ENCODE measurements at regions not wholly inside any gene's neighbourhood (a gene's known extent, or its start where the extent isn't known, plus 50 kb on each side); places are given as distances from the start of the nearest gene placed in this dataset.
A peak's percentile ranks its signal among the peaks of the same experiment; 100 is the strongest.
"Not testable (repeated sequence)": the region's sequence is repeated elsewhere in the genome, so short reads cannot be mapped to it uniquely, and the experiment has no call there.

GRCh38 chr7:114085313-114085591, 166.4 kb upstream of the PPP1R3A start:
- TF ChIP-seq, protein P1, sequence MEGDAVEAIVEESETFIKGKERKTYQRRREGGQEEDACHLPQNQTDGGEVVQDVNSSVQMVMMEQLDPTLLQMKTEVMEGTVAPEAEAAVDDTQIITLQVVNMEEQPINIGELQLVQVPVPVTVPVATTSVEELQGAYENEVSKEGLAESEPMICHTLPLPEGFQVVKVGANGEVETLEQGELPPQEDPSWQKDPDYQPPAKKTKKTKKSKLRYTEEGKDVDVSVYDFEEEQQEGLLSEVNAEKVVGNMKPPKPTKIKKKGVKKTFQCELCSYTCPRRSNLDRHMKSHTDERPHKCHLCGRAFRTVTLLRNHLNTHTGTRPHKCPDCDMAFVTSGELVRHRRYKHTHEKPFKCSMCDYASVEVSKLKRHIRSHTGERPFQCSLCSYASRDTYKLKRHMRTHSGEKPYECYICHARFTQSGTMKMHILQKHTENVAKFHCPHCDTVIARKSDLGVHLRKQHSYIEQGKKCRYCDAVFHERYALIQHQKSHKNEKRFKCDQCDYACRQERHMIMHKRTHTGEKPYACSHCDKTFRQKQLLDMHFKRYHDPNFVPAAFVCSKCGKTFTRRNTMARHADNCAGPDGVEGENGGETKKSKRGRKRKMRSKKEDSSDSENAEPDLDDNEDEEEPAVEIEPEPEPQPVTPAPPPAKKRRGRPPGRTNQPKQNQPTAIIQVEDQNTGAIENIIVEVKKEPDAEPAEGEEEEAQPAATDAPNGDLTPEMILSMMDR (IDR thresholded peaks at IDR 0.05; ENCODE audit: borderline replicate concordance, insufficient read depth, low read depth, low read length), result no peak
- H3K4me3 ChIP-seq (ENCODE audit: low read depth, low read length), result peak overlapping the region; percentile 61

- H3K4me3 ChIP-seq (ENCODE audit: low read depth, low read length), result peak overlapping the region; percentile 61
- TF ChIP-seq, protein P1 (IDR thresholded peaks at IDR 0.05; ENCODE audit: borderline replicate concordance, insufficient read depth, low read depth, low read length), result no peak
Observed at GRCh38 chr7:114084472-114085312, 165.9 kb upstream of the PPP1R3A start.

DNA sequence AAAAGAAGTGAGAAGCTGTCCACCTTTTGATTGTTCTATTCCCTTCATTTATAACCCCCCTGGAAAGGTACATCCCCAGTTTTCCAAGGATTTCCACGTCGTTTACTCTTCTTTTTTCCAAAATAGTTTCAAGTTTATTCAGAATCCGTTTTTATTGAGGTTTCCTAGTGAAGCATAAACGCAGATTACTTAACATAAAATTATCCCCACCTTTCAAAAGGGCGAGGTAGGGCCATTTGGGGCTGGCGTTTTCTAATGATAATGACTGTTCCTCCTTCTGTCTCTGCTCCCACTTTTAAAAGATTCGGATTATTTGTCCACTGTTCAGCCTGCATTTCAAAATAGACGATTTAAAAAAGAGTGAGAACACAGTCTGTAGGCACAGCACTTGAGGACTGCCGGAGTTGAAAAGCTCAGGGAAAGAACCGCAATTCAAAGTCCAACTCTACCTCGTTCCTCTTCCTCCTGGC, 165.2 kb upstream of the PPP1R3A start:
- H3K4me3 ChIP-seq (ENCODE audit: low read depth, low read length), result peak overlapping the region; percentile 61
- TF ChIP-seq, protein P1 (IDR thresholded peaks at IDR 0.05; ENCODE audit: borderline replicate concordance, insufficient read depth, low read depth, low read length), result no peak

GRCh38 chr7:114083166-114084001, 164.6 kb upstream of the PPP1R3A start:
- TF ChIP-seq, protein P1 (IDR thresholded peaks at IDR 0.05; ENCODE audit: borderline replicate concordance, insufficient read depth, low read depth, low read length), result no peak
- H3K4me3 ChIP-seq (ENCODE audit: low read depth, low read length), result peak overlapping the region; percentile 24

GRCh38 chr7:114082642-114083165, 163.9 kb upstream of the PPP1R3A start:
- H3K4me3 ChIP-seq (ENCODE audit: low read depth, low read length), result peak overlapping the region; percentile 12
- TF ChIP-seq, protein P1 (IDR thresholded peaks at IDR 0.05; ENCODE audit: borderline replicate concordance, insufficient read depth, low read depth, low read length), result no peak

DNA sequence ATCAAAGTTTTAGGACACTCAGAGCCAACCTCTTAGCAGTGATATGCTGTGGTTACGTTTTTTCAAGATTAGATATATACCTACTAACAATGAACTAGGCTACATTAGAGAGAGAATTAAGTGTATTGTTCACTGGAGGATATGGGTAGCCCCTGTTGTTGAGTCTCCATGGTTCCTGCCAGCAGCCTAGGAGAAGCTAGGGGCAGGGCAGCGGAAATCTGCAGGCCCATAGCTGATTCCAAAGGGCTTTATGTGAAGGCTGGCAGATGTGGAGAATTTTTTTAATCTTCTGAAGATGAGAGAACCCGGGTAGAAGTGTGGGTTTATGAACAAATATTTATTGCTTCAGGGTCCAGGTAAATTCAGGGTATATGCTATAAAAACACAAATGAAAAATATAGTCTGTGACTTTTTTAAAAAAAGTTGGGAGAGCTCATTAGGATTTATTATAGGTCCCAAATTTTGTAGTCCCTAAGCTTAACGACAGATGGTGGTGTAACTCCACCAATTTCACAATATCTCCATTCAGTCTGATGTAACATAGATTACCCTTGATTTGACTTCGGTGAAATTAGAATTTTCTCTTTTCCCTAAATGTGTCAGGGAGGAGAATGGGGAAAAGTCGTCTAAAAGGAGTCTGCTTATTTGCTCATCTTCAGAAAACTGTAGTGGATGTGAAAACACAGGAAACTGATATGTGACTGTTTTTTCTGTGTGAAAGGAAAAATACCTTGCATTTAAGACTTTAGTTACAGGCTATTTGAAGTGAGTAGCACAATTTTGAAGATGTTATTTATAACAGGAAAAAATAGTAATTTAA, 163.0 kb upstream of the PPP1R3A start:
- H3K4me3 ChIP-seq (ENCODE audit: low read depth, low read length), result no peak overlapping the region
- TF ChIP-seq, protein P1 (IDR thresholded peaks at IDR 0.05; ENCODE audit: borderline replicate concordance, insufficient read depth, low read depth, low read length), result peak; percentile 19; the same call in 1 of the 2 replicates

- not testable (repeated sequence) for H3K4me3 ChIP-seq (ENCODE audit: low read depth, low read length)
Observed at GRCh38 chr7:114077158-114077524, 158.3 kb upstream of the PPP1R3A start.

DNA sequence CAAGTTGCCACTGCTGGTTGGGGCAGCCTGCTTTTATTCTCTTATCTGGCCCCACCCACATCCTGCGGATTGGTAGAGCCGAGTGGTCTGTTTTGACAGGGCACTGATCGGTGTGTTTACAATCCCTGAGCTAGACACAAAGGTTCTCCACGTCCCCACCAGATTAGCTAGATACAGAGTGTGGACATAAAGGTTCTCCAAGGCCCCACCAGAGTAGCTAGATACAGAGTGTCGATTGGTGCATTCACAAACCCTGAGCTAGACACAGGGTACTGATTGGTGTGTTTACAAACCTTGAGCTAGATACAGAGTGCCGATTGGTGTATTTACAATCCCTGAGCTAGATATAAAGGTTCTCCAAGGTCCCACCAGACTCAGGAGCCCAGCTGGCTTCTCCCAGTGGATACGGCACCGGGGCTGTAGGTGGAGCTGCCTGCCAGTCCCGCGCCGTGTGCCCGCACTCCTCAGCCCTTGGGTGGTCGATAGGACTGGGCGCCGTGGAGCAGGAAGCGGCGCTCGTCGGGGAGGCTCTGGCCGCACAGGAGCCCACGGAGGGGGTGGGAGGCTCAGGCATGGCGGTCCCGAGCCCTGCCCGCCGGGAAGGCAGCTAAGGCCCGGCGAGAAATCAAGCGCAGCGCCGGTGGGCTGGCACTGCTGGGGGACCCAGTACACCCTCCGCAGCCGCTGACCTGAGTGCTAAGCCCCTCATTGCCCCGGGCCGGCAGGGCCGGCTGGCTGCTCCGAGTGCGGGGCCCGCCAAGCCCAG, 157.8 kb upstream of the PPP1R3A start:
- not testable (repeated sequence) for H3K4me3 ChIP-seq (ENCODE audit: low read depth, low read length)

Measured in GM12875 (cell line).